OCI-LY7 (cell line): ENCODE measurements at regions not wholly inside any gene's neighbourhood (a gene's known extent, or its start where the extent isn't known, plus 50 kb on each side); places are given as distances from the start of the nearest gene placed in this dataset.

Experiments
- EZH2phosphoT487 ChIP-seq: fragments of 200-600 bp; sonication (generic); IDR thresholded peaks from 2 replicates; pipeline ENCODE4 v1.6.1; 2018; ENCODE audit warnings: low read depth, borderline replicate concordance, mild to moderate bottlenecking, mixed run types, antibody characterized with exemption, low read length, moderate library complexity, mixed read lengths
- TF ChIP-seq, protein P1 (sequence below): fragments of 200-600 bp; sonication (generic); conservative IDR thresholded peaks from 2 replicates; pipeline ENCODE4 v1.5.1; 2014; ENCODE audit warnings: mild to moderate bottlenecking, antibody characterized with exemption, low read length, moderate library complexity, mixed read lengths

DNA sequence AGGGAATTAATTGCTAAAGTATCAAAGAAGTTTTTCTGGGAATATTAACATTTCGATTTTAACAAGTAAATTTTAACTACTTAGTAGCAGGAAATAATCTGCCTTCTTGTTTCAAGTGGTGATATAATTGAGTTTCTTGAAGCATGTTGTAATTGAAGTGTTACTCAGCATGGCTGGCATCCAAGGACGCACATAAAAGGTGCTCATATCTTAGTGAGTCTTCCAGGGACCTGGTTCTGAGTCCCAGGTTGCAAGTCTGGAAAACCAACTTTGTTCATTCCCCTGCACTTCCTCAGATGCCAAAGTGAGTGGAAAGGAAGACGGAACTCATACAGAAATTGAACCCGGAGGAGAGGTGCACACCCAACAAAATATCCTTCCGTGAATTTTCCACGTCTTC lies 399.6 kb downstream of the NLGN4X start:
- TF ChIP-seq, protein P1, sequence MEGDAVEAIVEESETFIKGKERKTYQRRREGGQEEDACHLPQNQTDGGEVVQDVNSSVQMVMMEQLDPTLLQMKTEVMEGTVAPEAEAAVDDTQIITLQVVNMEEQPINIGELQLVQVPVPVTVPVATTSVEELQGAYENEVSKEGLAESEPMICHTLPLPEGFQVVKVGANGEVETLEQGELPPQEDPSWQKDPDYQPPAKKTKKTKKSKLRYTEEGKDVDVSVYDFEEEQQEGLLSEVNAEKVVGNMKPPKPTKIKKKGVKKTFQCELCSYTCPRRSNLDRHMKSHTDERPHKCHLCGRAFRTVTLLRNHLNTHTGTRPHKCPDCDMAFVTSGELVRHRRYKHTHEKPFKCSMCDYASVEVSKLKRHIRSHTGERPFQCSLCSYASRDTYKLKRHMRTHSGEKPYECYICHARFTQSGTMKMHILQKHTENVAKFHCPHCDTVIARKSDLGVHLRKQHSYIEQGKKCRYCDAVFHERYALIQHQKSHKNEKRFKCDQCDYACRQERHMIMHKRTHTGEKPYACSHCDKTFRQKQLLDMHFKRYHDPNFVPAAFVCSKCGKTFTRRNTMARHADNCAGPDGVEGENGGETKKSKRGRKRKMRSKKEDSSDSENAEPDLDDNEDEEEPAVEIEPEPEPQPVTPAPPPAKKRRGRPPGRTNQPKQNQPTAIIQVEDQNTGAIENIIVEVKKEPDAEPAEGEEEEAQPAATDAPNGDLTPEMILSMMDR: no peak
- no peak for TF ChIP-seq EZH2phosphoT487
